Posterior cingulate gyrus (tissue), 11 donors: ENCODE measurements at regions not wholly inside any gene's neighbourhood (a gene's known extent, or its start where the extent isn't known, plus 50 kb on each side); places are given as distances from the start of the nearest gene placed in this dataset.
"Not testable (repeated sequence)": the region's sequence is repeated elsewhere in the genome, so short reads cannot be mapped to it uniquely, and the experiment has no call there.

ENCODE experiments used
- DNase-seq, 10 donors: peaks; one replicate each; pipeline versions ENCODE4 v3.0.0 to v3.0.0-alpha.2; 2020 to 2021; ENCODE audit warnings: mixed read lengths in 3 of 10
- intact Hi-C: fragments of 100-400 bp; cut with DNase I; formaldehyde crosslinking; loops from one replicate; pipeline ENCODE4 v1.15.1; 2023

GRCh38 chr6:169379495-169380070, 125.9 kb upstream of the THBS2 start:
- intact Hi-C loops: no loop called here
- DNase-seq: no peak

- DNase-seq: no peak
- intact Hi-C loops: no loop called here
These were observed 125.2 kb upstream of the THBS2 start for GRCh38 chr6:169378620-169379381.

- intact Hi-C loops: no loop called here
These were observed 122.8 kb upstream of the THBS2 start for GRCh38 chr6:169376458-169376857.

GRCh38 chr6:169372589-169372988, 118.9 kb upstream of the THBS2 start:
- DNase-seq: no peak
- intact Hi-C loops: no loop called here

More at GRCh38 chr6:169376458-169376857, 122.8 kb upstream of the THBS2 start:
- DNase-seq: no peak

GRCh38 chr6:169371344-169372127, 117.9 kb upstream of the THBS2 start:
- peak in 1 of 10 donors; percentile 71 for DNase-seq

GRCh38 chr6:169370666-169371343, 117.2 kb upstream of the THBS2 start:
- no peak for DNase-seq
- intact Hi-C loops: no loop called here

More at GRCh38 chr6:169371344-169372127, 117.9 kb upstream of the THBS2 start:
- intact Hi-C loops: no loop called here

- intact Hi-C loops: no loop called here
- DNase-seq: peak in 1 of 10 donors; percentile 66
These were observed 116.4 kb upstream of the THBS2 start for GRCh38 chr6:169370054-169370453.

- no peak for DNase-seq
- intact Hi-C loops: no loop called here
These were observed 114.6 kb upstream of the THBS2 start for GRCh38 chr6:169368200-169368599.

- intact Hi-C loops: no loop called here
- no peak for DNase-seq
These were observed 113.9 kb upstream of the THBS2 start for GRCh38 chr6:169367507-169367906.

- intact Hi-C loops: no loop called here
- peak in 2 of 10 donors; percentile 67 to 72 for DNase-seq
These were observed 112.7 kb upstream of the THBS2 start for GRCh38 chr6:169366258-169366901.

GRCh38 chr6:169365567-169366257, 112.1 kb upstream of the THBS2 start:
- intact Hi-C loops: no loop called here
- DNase-seq: no peak

GRCh38 chr6:169363590-169363989, 109.9 kb upstream of the THBS2 start:
- intact Hi-C loops: no loop called here
- DNase-seq: peak in 1 of 10 donors; percentile 70

GRCh38 chr6:169362501-169363121, 109.0 kb upstream of the THBS2 start:
- DNase-seq: no peak
- intact Hi-C loops: no loop called here

GRCh38 chr6:169355001-169355400, 101.4 kb upstream of the THBS2 start:
- DNase-seq, intact Hi-C loops: not testable (repeated sequence)

- peak in 1 of 10 donors; percentile 49 for DNase-seq
- intact Hi-C loops: no loop called here
These were observed 91.5 kb upstream of the THBS2 start for GRCh38 chr6:169345146-169345545.

- DNase-seq: peak in 1 of 10 donors; percentile 67
- intact Hi-C loops: no loop called here
These were observed 91.1 kb upstream of the THBS2 start for GRCh38 chr6:169344750-169345065.

GRCh38 chr6:169343886-169344749, 90.5 kb upstream of the THBS2 start:
- intact Hi-C loops: no loop called here
- peak in 1 of 10 donors; percentile 40 for DNase-seq

- DNase-seq: peak in 1 of 10 donors; percentile 56
- intact Hi-C loops: no loop called here
These were observed 89.1 kb upstream of the THBS2 start for GRCh38 chr6:169342710-169343109.
